ENCODE measurements at regions not wholly inside any gene's neighbourhood (a gene's known extent, or its start where the extent isn't known, plus 50 kb on each side); places are given as distances from the start of the nearest gene placed in this dataset.
"Not testable (repeated sequence)": the region's sequence is repeated elsewhere in the genome, so short reads cannot be mapped to it uniquely, and the experiment has no call there.

GRCh38 chr6:137283080-137283479 is 63.9 kb upstream of the IFNGR1 start:
- WGBS (ENCODE audit: insufficient coverage): 89% methylated on average over 1 of the region's 2 CpGs
- no peak overlapping the region for H3K4me3 ChIP-seq (ENCODE audit: low read depth, low read length)
- no peaks in the 10 kb centered on the region for H3K9me3 ChIP-seq (ENCODE audit: control insufficient read depth, insufficient read depth, low read length)
- H3K36me3 ChIP-seq (ENCODE audit: control insufficient read depth, insufficient read depth, low read length): no peaks in the 10 kb centered on the region
- peaks cover 2% of the 10 kb centered on the region for H3K27me3 ChIP-seq (ENCODE audit: control insufficient read depth, insufficient read depth, low read length)
- no peak for DNase-seq (ENCODE audit: low read depth in 4 of 6, low spot score in 6 of 6)
- no peaks in the 10 kb centered on the region for H3K4me1 ChIP-seq (ENCODE audit: control insufficient read depth, insufficient read depth, low read length)
- no peak overlapping the region for H3K27ac ChIP-seq (ENCODE audit: low read depth, low read length)

GRCh38 chr6:137282254-137282653 is 63.1 kb upstream of the IFNGR1 start:
- WGBS (ENCODE audit: insufficient coverage): 89% methylated on average over 8 of the region's 8 CpGs
- DNase-seq (ENCODE audit: low read depth in 4 of 6, low spot score in 6 of 6): no peak
- H3K36me3 ChIP-seq (ENCODE audit: control insufficient read depth, insufficient read depth, low read length): no peaks in the 10 kb centered on the region
- H3K4me3 ChIP-seq (ENCODE audit: low read depth, low read length): no peak overlapping the region
- H3K27me3 ChIP-seq (ENCODE audit: control insufficient read depth, insufficient read depth, low read length): peaks cover 6% of the 10 kb centered on the region
- H3K4me1 ChIP-seq (ENCODE audit: control insufficient read depth, insufficient read depth, low read length): no peaks in the 10 kb centered on the region
- H3K27ac ChIP-seq (ENCODE audit: low read depth, low read length): no peak overlapping the region
- H3K9me3 ChIP-seq (ENCODE audit: control insufficient read depth, insufficient read depth, low read length): no peaks in the 10 kb centered on the region

GRCh38 chr6:137279279-137279678 is 60.1 kb upstream of the IFNGR1 start:
- not testable (repeated sequence) for H3K27ac ChIP-seq (ENCODE audit: low read depth, low read length); H3K9me3 ChIP-seq (ENCODE audit: control insufficient read depth, insufficient read depth, low read length); H3K36me3 ChIP-seq (ENCODE audit: control insufficient read depth, insufficient read depth, low read length); H3K4me1 ChIP-seq (ENCODE audit: control insufficient read depth, insufficient read depth, low read length); DNase-seq (ENCODE audit: low read depth in 4 of 6, low spot score in 6 of 6); H3K27me3 ChIP-seq (ENCODE audit: control insufficient read depth, insufficient read depth, low read length); H3K4me3 ChIP-seq (ENCODE audit: low read depth, low read length)
- 79% methylated on average over 3 of the region's 4 CpGs for WGBS (ENCODE audit: insufficient coverage)

DNA sequence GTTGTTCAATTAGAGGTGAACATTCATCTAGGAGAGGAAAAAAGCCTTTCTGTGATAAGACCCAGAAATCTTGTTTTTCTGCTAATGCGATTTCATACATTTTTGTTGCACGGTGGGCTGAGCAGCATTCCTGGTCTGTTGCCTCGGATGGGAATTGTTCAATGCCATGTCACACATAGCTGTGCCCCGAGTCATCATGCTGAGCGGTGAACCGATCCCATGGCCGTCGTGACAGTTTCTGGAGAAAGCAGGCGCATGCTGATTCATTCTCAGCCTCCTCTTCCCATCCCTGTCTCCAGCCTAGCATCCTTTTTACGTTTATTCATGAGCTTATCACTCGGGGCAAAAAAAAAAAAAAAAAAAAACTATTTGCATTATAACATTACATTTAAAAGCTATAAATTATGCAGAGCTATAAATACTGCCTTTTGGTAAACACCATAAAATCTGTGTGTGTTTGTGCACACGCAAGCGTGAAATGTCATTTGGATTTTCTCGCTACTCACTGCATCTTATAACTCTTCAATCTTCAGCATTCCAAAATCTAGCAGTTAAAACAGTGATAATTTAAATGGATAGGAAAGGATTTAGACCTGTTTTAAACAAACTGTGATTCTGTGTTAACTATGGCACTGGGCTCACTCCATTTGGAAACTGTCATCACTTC is 58.9 kb upstream of the IFNGR1 start:
- WGBS (ENCODE audit: insufficient coverage): 12% methylated on average over 8 of the region's 14 CpGs
- DNase-seq (ENCODE audit: low read depth in 4 of 6, low spot score in 6 of 6): peak in 2 of 6 donors; percentile 43 to 45

GRCh38 chr6:137272403-137272802 is 53.2 kb upstream of the IFNGR1 start:
- Histone ChIP-seq H3K36me3 (ENCODE audit: control insufficient read depth, insufficient read depth, low read length) (no peaks in the 10 kb centered on the region), H3K27me3 (ENCODE audit: control insufficient read depth, insufficient read depth, low read length) (no peaks in the 10 kb centered on the region), H3K27ac (ENCODE audit: low read depth, low read length) (no peak overlapping the region), H3K4me1 (ENCODE audit: control insufficient read depth, insufficient read depth, low read length) (no peaks in the 10 kb centered on the region), H3K4me3 (ENCODE audit: low read depth, low read length) (no peak overlapping the region), H3K9me3 (ENCODE audit: control insufficient read depth, insufficient read depth, low read length) (no peaks in the 10 kb centered on the region)
- no CpG with 5 or more reads among the region's 1 CpG for WGBS (ENCODE audit: insufficient coverage)
- DNase-seq (ENCODE audit: low read depth in 4 of 6, low spot score in 6 of 6): no peak

More for the DNA sequence above, 58.9 kb upstream of the IFNGR1 start:
- H3K4me1 ChIP-seq (ENCODE audit: control insufficient read depth, insufficient read depth, low read length): no peaks in the 10 kb centered on the region
- H3K9me3 ChIP-seq (ENCODE audit: control insufficient read depth, insufficient read depth, low read length): no peaks in the 10 kb centered on the region
- H3K36me3 ChIP-seq (ENCODE audit: control insufficient read depth, insufficient read depth, low read length): no peaks in the 10 kb centered on the region
- peaks cover 6% of the 10 kb centered on the region for H3K27me3 ChIP-seq (ENCODE audit: control insufficient read depth, insufficient read depth, low read length)
- H3K27ac ChIP-seq (ENCODE audit: low read depth, low read length): no peak overlapping the region
- H3K4me3 ChIP-seq (ENCODE audit: low read depth, low read length): no peak overlapping the region

- DNase-seq (ENCODE audit: low read depth in 4 of 6, low spot score in 6 of 6): peak in 5 of 6 donors; percentile 28 to 89 (median 48)
- Histone ChIP-seq H3K36me3 (ENCODE audit: control insufficient read depth, insufficient read depth, low read length) (no peaks in the 10 kb centered on the region), H3K27ac (ENCODE audit: low read depth, low read length) (no peak overlapping the region), H3K27me3 (ENCODE audit: control insufficient read depth, insufficient read depth, low read length) (no peaks in the 10 kb centered on the region), H3K9me3 (ENCODE audit: control insufficient read depth, insufficient read depth, low read length) (no peaks in the 10 kb centered on the region), H3K4me3 (ENCODE audit: low read depth, low read length) (no peak overlapping the region), H3K4me1 (ENCODE audit: control insufficient read depth, insufficient read depth, low read length) (no peaks in the 10 kb centered on the region)
- 0% methylated on average over 1 of the region's 5 CpGs for WGBS (ENCODE audit: insufficient coverage)
These were observed 52.3 kb upstream of the IFNGR1 start for GRCh38 chr6:137271245-137272183.

DNA sequence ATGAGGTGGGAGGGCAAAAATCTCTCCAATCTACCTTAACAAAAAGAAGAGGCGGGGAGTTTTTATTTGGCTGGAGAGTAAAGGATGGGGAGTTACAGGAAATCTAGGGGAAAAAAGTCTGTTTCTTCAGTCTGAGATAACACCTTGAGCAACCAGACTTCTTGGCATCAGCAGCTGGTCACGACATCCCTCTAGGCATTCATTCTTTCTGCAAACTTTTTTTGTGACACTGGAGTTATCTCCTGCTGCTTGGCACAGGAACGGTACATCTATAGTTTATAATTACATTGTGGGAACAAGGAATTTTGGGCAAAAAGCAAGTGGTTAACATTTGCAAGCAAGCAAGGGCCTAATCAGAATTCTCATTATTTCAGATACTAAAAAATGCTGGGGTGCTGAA is 50.6 kb upstream of the IFNGR1 start:
- WGBS (ENCODE audit: insufficient coverage): no CpG with 5 or more reads among the region's 3 CpGs
- no peaks in the 10 kb centered on the region for H3K4me1 ChIP-seq (ENCODE audit: control insufficient read depth, insufficient read depth, low read length)
- H3K27me3 ChIP-seq (ENCODE audit: control insufficient read depth, insufficient read depth, low read length): no peaks in the 10 kb centered on the region
- H3K27ac ChIP-seq (ENCODE audit: low read depth, low read length): no peak overlapping the region
- no peak overlapping the region for H3K4me3 ChIP-seq (ENCODE audit: low read depth, low read length)
- H3K36me3 ChIP-seq (ENCODE audit: control insufficient read depth, insufficient read depth, low read length): no peaks in the 10 kb centered on the region
- DNase-seq (ENCODE audit: low read depth in 4 of 6, low spot score in 6 of 6): no peak
- no peaks in the 10 kb centered on the region for H3K9me3 ChIP-seq (ENCODE audit: control insufficient read depth, insufficient read depth, low read length)

- WGBS (ENCODE audit: insufficient coverage): no CpG with 5 or more reads among the region's 3 CpGs
- H3K9me3 ChIP-seq (ENCODE audit: control insufficient read depth, insufficient read depth, low read length): peaks cover under 1% of the 10 kb centered on the region
- H3K4me1 ChIP-seq (ENCODE audit: control insufficient read depth, insufficient read depth, low read length): no peaks in the 10 kb centered on the region
- H3K36me3 ChIP-seq (ENCODE audit: control insufficient read depth, insufficient read depth, low read length): no peaks in the 10 kb centered on the region
- no peaks in the 10 kb centered on the region for H3K27me3 ChIP-seq (ENCODE audit: control insufficient read depth, insufficient read depth, low read length)
- no peak overlapping the region for H3K4me3 ChIP-seq (ENCODE audit: low read depth, low read length)
- no peak for DNase-seq (ENCODE audit: low read depth in 4 of 6, low spot score in 6 of 6)
- no peak overlapping the region for H3K27ac ChIP-seq (ENCODE audit: low read depth, low read length)
These were observed 50.2 kb upstream of the IFNGR1 start for GRCh38 chr6:137269347-137269746.

All from spinal cord (tissue), 9 donors.